ENCODE measurements at regions not wholly inside any gene's neighbourhood (a gene's known extent, or its start where the extent isn't known, plus 50 kb on each side); places are given as distances from the start of the nearest gene placed in this dataset.

- Mint-ChIP-seq H3K36me3 (no peaks in the 10 kb centered on the region), H3K9me3 (0 out of 2 replicates have a peak, but pooled peaks cover 4% of the 10 kb centered on the region), H3K27ac (no peak overlapping the region), H3K4me3 (no peak overlapping the region), H3K4me1 (no peaks in the 10 kb centered on the region), H3K27me3 (ENCODE audit: low read depth) (no peaks in the 10 kb centered on the region)
- DNase-seq (ENCODE audit: low spot score) (no peak), ATAC-seq (no peak)
- POLR2A ChIA-PET, result no interaction called here
- CTCF ChIA-PET, result no interaction called here
- TF ChIP-seq SP1 (CRISPR knock-in tag; conservative IDR thresholded peaks at IDR 0.05), result no peak
- TF ChIP-seq ZNF281 (CRISPR knock-in tag; IDR thresholded peaks at IDR 0.05), result no peak
- TF ChIP-seq E2F5 (CRISPR knock-in tag; IDR thresholded peaks at IDR 0.05), result no peak
- no peak for TF ChIP-seq ETV6 (CRISPR knock-in tag; IDR thresholded peaks at IDR 0.05)
These were observed 93.8 kb downstream of the UNCX start for GRCh38 chr7:1326511-1326785.

GRCh38 chr7:1329261-1329660 lies 96.6 kb downstream of the UNCX start:
- Mint-ChIP-seq H3K27me3 (ENCODE audit: low read depth) (no peaks in the 10 kb centered on the region), H3K9me3 (0 out of 2 replicates have a peak, but pooled peaks cover 4% of the 10 kb centered on the region), H3K36me3 (no peaks in the 10 kb centered on the region), H3K27ac (no peak overlapping the region), H3K4me3 (no peak overlapping the region), H3K4me1 (no peaks in the 10 kb centered on the region)
- ChIA-PET POLR2A (no interaction called here), CTCF (no interaction called here)
- no peak for DNase-seq (ENCODE audit: low spot score)
- no peak for ATAC-seq
- no peak for TF ChIP-seq ZNF425 (CRISPR knock-in tag; conservative IDR thresholded peaks at IDR 0.05)
- TF ChIP-seq ZNF219 (CRISPR knock-in tag; IDR thresholded peaks at IDR 0.05; ENCODE audit: borderline replicate concordance), result no peak
- no peak for TF ChIP-seq TP53 (CRISPR knock-in tag; IDR thresholded peaks at IDR 0.05)
- TF ChIP-seq E2F4 (CRISPR knock-in tag; IDR thresholded peaks at IDR 0.05; ENCODE audit: borderline replicate concordance, low read depth), result no peak
- no peak for TF ChIP-seq GABPB1 (CRISPR knock-in tag; IDR thresholded peaks at IDR 0.05)
- TF ChIP-seq TEAD4 (CRISPR knock-in tag; IDR thresholded peaks at IDR 0.05), result no peak
- TF ChIP-seq ATF1 (CRISPR knock-in tag; IDR thresholded peaks at IDR 0.05), result no peak
- TF ChIP-seq NFATC4 (CRISPR knock-in tag; IDR thresholded peaks at IDR 0.05), result no peak
- TF ChIP-seq ZNF396 (CRISPR knock-in tag; IDR thresholded peaks at IDR 0.05; ENCODE audit: borderline replicate concordance), result no peak
- no peak for TF ChIP-seq ATF2 (CRISPR knock-in tag; IDR thresholded peaks at IDR 0.05; ENCODE audit: borderline replicate concordance, low read depth)
- TF ChIP-seq ZMAT4 (CRISPR knock-in tag; IDR thresholded peaks at IDR 0.05), result no peak
- no peak for TF ChIP-seq ZNF671 (CRISPR knock-in tag; IDR thresholded peaks at IDR 0.05)
- TF ChIP-seq AFF4 (CRISPR knock-in tag; IDR thresholded peaks at IDR 0.05; ENCODE audit: borderline replicate concordance), result no peak
- no peak for TF ChIP-seq HMGXB4 (CRISPR knock-in tag; IDR thresholded peaks at IDR 0.05)
- no peak for TF ChIP-seq ZNF317 (CRISPR knock-in tag; IDR thresholded peaks at IDR 0.05; ENCODE audit: borderline replicate concordance, low read depth)
- no peak for TF ChIP-seq ERG (CRISPR knock-in tag; IDR thresholded peaks at IDR 0.05)

All from WTC11 (cell line).